MM.1S (cell line): ENCODE measurements at regions not wholly inside any gene's neighbourhood (a gene's known extent, or its start where the extent isn't known, plus 50 kb on each side); places are given as distances from the start of the nearest gene placed in this dataset.

ENCODE experiments used
- DNase-seq: peaks from one replicate; pipeline ENCODE4 v3.0.0-alpha.2; 2015
- H2AFZ ChIP-seq: fragments of 300-600 bp; sonication (generic); 2 replicates; pipeline ENCODE4 v1.6.0; 2016; ENCODE audit warnings: antibody characterized with exemption, low read length
- H3F3A ChIP-seq: fragments of 300-600 bp; sonication (generic); 2 replicates; pipeline ENCODE4 v1.6.1; 2016; ENCODE audit warnings: mild to moderate bottlenecking, antibody characterized with exemption, low read length, moderate library complexity, mixed read lengths; ENCODE audit not compliant: insufficient read depth
- H3K27ac ChIP-seq: fragments of 300-600 bp; sonication (generic); 2 replicates; pipeline ENCODE4 v1.5.1; 2016; ENCODE audit warnings: mild to moderate bottlenecking, low read length
- H3K27me3 ChIP-seq: fragments of 300-600 bp; sonication (generic); replicated peaks from 2 replicates; pipeline ENCODE4 v1.6.0; 2016; ENCODE audit warnings: low read length; ENCODE audit not compliant: insufficient read depth
- H3K36me3 ChIP-seq: fragments of 300-600 bp; sonication (generic); replicated peaks from 2 replicates; pipeline ENCODE4 v1.6.1; 2016; ENCODE audit warnings: mild to moderate bottlenecking, low read length, mixed read lengths; ENCODE audit not compliant: insufficient read depth
- H3K4me1 ChIP-seq: fragments of 300-600 bp; sonication (generic); 2 replicates; pipeline ENCODE4 v1.6.1; 2016; ENCODE audit warnings: low read length, mixed read lengths
- H3K4me2 ChIP-seq: fragments of 300-600 bp; sonication (generic); 2 replicates; pipeline ENCODE4 v1.6.0; 2016; ENCODE audit warnings: low read depth, low read length
- H3K4me3 ChIP-seq: fragments of 300-600 bp; sonication (generic); 2 replicates; pipeline ENCODE4 v1.5.1; 2016; ENCODE audit warnings: low read length, mixed read lengths
- H3K79me2 ChIP-seq: fragments of 300-600 bp; sonication (generic); 2 replicates; pipeline ENCODE4 v1.6.1; 2016; ENCODE audit warnings: mixed run types, low read length, mixed read lengths
- H3K9ac ChIP-seq: fragments of 300-600 bp; sonication (generic); 2 replicates; pipeline ENCODE4 v1.6.1; 2016; ENCODE audit warnings: low read length, mixed read lengths
- H3K9me2 ChIP-seq: fragments of 300-600 bp; sonication (generic); replicated peaks from 2 replicates; pipeline ENCODE4 v1.6.1; 2016; ENCODE audit warnings: mild to moderate bottlenecking, low read length, mixed read lengths; ENCODE audit not compliant: insufficient read depth
- H3K9me3 ChIP-seq: fragments of 300-600 bp; sonication (generic); replicated peaks from 2 replicates; pipeline ENCODE4 v1.6.1; 2016; ENCODE audit warnings: mild to moderate bottlenecking, low read length, mixed read lengths; ENCODE audit not compliant: insufficient read depth
- H4K20me1 ChIP-seq: fragments of 300-600 bp; sonication (generic); 2 replicates; pipeline ENCODE4 v1.6.1; 2016; ENCODE audit warnings: mild to moderate bottlenecking, low read length, moderate library complexity, mixed read lengths; ENCODE audit not compliant: insufficient read depth
- CTCF ChIP-seq: fragments of 300-600 bp; sonication (generic); IDR thresholded peaks from 2 replicates; pipeline ENCODE4 v1.5.1; 2016; ENCODE audit warnings: antibody characterized with exemption, low read length, mixed read lengths
- EZH2 ChIP-seq: fragments of 300-600 bp; sonication (generic); optimal IDR thresholded peaks from 2 replicates; pipeline ENCODE3; 2017; ENCODE audit warnings: low read depth, mild to moderate bottlenecking, antibody characterized with exemption, low read length, mixed read lengths
- EZH2phosphoT487 ChIP-seq: fragments of 300-600 bp; sonication (generic); IDR thresholded peaks from 2 replicates; pipeline ENCODE4 v1.6.1; 2018; ENCODE audit warnings: antibody characterized with exemption, low read length

GRCh38 chr1:14318830-14319229, 279.7 kb upstream of the KAZN start:
- Histone ChIP-seq H3K4me3 (no peak overlapping the region), H3K27me3 (no peaks in the 10 kb centered on the region), H3K9me3 (no peaks in the 10 kb centered on the region), H3K9ac (no peak overlapping the region), H3K4me2 (no peak overlapping the region), H3K4me1 (peaks cover 6% of the 10 kb centered on the region), H3K9me2 (no peaks in the 10 kb centered on the region), H3K79me2 (no peaks in the 10 kb centered on the region), H2AFZ (no peak overlapping the region), H3F3A (no peaks in the 10 kb centered on the region), H4K20me1 (no peaks in the 10 kb centered on the region), H3K36me3 (no peaks in the 10 kb centered on the region), H3K27ac (no peak overlapping the region)
- no peak for DNase-seq
- TF ChIP-seq CTCF: no peak
- TF ChIP-seq EZH2: no peak
- no peak for TF ChIP-seq EZH2phosphoT487

GRCh38 chr1:14320518-14320917, 278.0 kb upstream of the KAZN start:
- no peak overlapping the region for H3K9ac ChIP-seq
- H3K36me3 ChIP-seq: no peaks in the 10 kb centered on the region
- H3F3A ChIP-seq: no peaks in the 10 kb centered on the region
- TF ChIP-seq EZH2 (no peak), CTCF (no peak), EZH2phosphoT487 (no peak)
- no peaks in the 10 kb centered on the region for H3K27me3 ChIP-seq
- no peaks in the 10 kb centered on the region for H3K79me2 ChIP-seq
- no peaks in the 10 kb centered on the region for H3K9me3 ChIP-seq
- peaks cover 14% of the 10 kb centered on the region for H3K4me1 ChIP-seq
- peak overlapping the region; percentile 28; the same call in 1 of the 2 replicates for H3K4me2 ChIP-seq
- peak; percentile 71 for DNase-seq
- no peak overlapping the region for H3K4me3 ChIP-seq
- H2AFZ ChIP-seq: no peak overlapping the region
- no peaks in the 10 kb centered on the region for H3K9me2 ChIP-seq
- no peak overlapping the region for H3K27ac ChIP-seq
- no peaks in the 10 kb centered on the region for H4K20me1 ChIP-seq

- H3K4me1 ChIP-seq: peaks cover 14% of the 10 kb centered on the region
- no peaks in the 10 kb centered on the region for H3F3A ChIP-seq
- no peaks in the 10 kb centered on the region for H3K79me2 ChIP-seq
- no peaks in the 10 kb centered on the region for H3K9me2 ChIP-seq
- H4K20me1 ChIP-seq: no peaks in the 10 kb centered on the region
- H3K4me3 ChIP-seq: no peak overlapping the region
- H3K27ac ChIP-seq: no peak overlapping the region
- DNase-seq: no peak
- 0 out of 2 replicates have a peak overlapping the region, but pooled peaks have one; percentile 28 for H3K4me2 ChIP-seq
- TF ChIP-seq CTCF (no peak), EZH2phosphoT487 (no peak), EZH2 (no peak)
- no peak overlapping the region for H3K9ac ChIP-seq
- H3K36me3 ChIP-seq: no peaks in the 10 kb centered on the region
- H2AFZ ChIP-seq: no peak overlapping the region
- H3K9me3 ChIP-seq: no peaks in the 10 kb centered on the region
- no peaks in the 10 kb centered on the region for H3K27me3 ChIP-seq
These were observed 277.5 kb upstream of the KAZN start for GRCh38 chr1:14320986-14321385.
